BLaER1 treated with 17β-estradiol and CSF1 and Interleukin-3, amounts not matched to agents 10 nM and 100 nM (cell line): ENCODE measurements at regions not wholly inside any gene's neighbourhood (a gene's known extent, or its start where the extent isn't known, plus 50 kb on each side); places are given as distances from the start of the nearest gene placed in this dataset.

Source experiments
- H3K27ac ChIP-seq, 11 experiments: shearing (Covaris generic); formaldehyde crosslinking; 2 replicates each; pipeline ENCODE4 v1.8.1; 2022
- H3K27me3 ChIP-seq, 11 experiments: shearing (Covaris generic); formaldehyde crosslinking; 2 replicates each; pipeline ENCODE4 v1.8.1; 2022
- H3K36me3 ChIP-seq, 11 experiments: shearing (Covaris generic); formaldehyde crosslinking; 2 replicates each; pipeline ENCODE4 v1.8.1; 2022
- H3K4me1 ChIP-seq, 10 experiments: shearing (Covaris generic); formaldehyde crosslinking; 2 replicates each; pipeline ENCODE4 v1.8.1; 2022
- H3K4me2 ChIP-seq, 11 experiments: shearing (Covaris generic); formaldehyde crosslinking; 2 replicates each; pipeline ENCODE4 v1.8.1; 2022
- H3K4me3 ChIP-seq, 10 experiments: shearing (Covaris generic); formaldehyde crosslinking; 2 replicates each; pipeline ENCODE4 v1.8.1; 2022
- H3K9ac ChIP-seq, 11 experiments: shearing (Covaris generic); formaldehyde crosslinking; 2 replicates each; pipeline ENCODE4 v1.8.1; 2022
- H3K9me3 ChIP-seq, 11 experiments: shearing (Covaris generic); formaldehyde crosslinking; replicated peaks in 1 of 11; 2 replicates each; pipeline ENCODE4 v1.8.1; 2022
- H4K20me1 ChIP-seq, 11 experiments: shearing (Covaris generic); formaldehyde crosslinking; 2 replicates each; pipeline ENCODE4 v1.8.1; 2022
- Cebpa-rat ChIP-seq, 11 experiments: shearing (Covaris generic); IDR thresholded peaks; 2 replicates each; pipeline ENCODE4 v1.8.1; 2022

DNA sequence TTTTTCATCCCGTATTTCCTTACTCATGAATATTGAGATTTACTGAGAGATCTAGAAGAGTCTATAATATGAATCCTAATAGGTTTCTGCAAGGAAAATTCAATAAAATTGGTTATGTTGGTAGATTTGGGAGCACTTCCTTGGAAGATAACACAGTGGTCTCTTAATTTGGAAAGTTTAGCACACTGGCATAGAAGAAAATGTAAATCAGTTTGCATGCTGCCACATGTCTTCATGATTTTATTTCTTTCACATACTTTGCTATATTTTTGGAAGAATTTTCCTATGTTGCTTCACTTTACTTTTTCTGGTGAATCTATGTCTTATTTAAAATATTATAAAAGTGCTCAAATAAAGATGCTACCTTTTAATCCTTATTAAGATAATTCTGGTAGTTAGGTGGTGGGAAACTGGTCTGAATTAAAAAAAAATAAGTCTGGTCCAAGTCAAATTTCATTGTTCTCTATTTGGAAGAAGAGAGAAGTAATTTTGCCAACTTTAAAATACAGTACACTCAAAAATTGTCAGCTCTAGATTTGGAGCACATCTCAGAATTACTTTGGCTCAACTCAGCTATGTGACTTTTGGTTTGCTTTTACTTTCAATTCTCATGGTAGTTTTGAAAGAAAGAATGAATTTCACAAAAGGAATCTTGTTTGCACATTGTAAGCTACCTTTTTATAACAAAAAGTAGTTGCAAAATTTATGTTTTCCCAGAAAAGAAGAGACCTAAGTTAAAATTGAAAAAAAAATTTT is 197.3 kb downstream of the CENPW start:
- Histone ChIP-seq H3K36me3 (no peaks in the 10 kb centered on the region), H3K4me1 (no peaks in the 10 kb centered on the region), H3K27me3 (no peaks in the 10 kb centered on the region), H3K27ac (no peak overlapping the region), H3K9me3 (no peaks in the 10 kb centered on the region), H4K20me1 (no peaks in the 10 kb centered on the region), H3K4me3 (no peak overlapping the region), H3K9ac (no peak overlapping the region), H3K4me2 (no peak overlapping the region)
- no peak for TF ChIP-seq Cebpa-rat (IDR thresholded peaks at IDR 0.05)

DNA sequence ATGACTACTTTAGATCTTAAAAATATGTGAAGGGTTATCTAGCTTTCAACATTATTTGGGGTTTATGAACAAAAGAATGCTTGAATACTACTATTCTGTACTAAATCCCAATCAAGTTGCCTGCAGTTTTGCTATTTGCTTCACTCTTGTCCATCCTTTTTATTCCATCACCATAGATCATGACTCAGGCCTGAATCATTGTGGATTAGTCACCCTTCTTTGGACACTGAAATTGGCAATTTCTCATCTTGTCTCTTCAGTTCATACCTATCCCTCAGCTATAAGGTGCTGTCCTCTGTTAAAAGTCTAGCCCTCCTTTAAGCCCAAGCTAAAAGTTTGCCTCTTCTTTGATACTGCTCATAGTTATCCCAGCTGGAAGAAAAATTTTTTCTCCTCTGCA is 199.1 kb downstream of the CENPW start:
- Histone ChIP-seq H3K9ac (no peak overlapping the region), H3K27me3 (no peaks in the 10 kb centered on the region), H3K27ac (no peak overlapping the region), H3K4me2 (no peak overlapping the region), H3K36me3 (no peaks in the 10 kb centered on the region), H3K4me3 (no peak overlapping the region), H4K20me1 (no peaks in the 10 kb centered on the region), H3K9me3 (peaks cover 0 to under 1% (median 0%) of the 10 kb centered on the region in 11 experiments; a peak in 1 of 22 replicates), H3K4me1 (no peaks in the 10 kb centered on the region)
- no peak for TF ChIP-seq Cebpa-rat (IDR thresholded peaks at IDR 0.05)

DNA sequence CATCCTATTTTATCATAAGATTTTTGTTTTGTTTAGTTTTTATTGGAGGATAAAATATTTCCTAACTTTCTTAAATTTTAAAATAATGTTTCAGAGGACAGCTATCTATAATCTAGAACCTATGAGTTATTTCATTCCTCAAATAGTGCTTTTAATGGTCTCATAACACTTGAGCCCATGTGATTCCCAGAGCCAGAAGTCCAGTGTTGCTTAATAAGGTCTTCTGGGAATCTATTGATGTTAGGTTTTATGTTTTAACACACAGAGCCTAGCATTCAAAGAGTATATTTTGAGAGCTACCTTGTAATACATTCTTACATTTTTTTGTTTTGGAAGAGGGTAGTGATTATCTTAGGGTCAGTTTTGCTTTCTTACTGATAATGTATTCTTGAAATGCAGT is 200.2 kb downstream of the CENPW start:
- Histone ChIP-seq H4K20me1 (no peaks in the 10 kb centered on the region), H3K4me1 (no peaks in the 10 kb centered on the region), H3K4me2 (no peak overlapping the region), H3K9ac (no peak overlapping the region), H3K36me3 (no peaks in the 10 kb centered on the region), H3K27ac (no peak overlapping the region), H3K27me3 (no peaks in the 10 kb centered on the region), H3K9me3 (peaks cover 0 to 7% (median 0%) of the 10 kb centered on the region in 11 experiments; a peak in 3 of 22 replicates), H3K4me3 (no peak overlapping the region)
- TF ChIP-seq Cebpa-rat (IDR thresholded peaks at IDR 0.05), result no peak

DNA sequence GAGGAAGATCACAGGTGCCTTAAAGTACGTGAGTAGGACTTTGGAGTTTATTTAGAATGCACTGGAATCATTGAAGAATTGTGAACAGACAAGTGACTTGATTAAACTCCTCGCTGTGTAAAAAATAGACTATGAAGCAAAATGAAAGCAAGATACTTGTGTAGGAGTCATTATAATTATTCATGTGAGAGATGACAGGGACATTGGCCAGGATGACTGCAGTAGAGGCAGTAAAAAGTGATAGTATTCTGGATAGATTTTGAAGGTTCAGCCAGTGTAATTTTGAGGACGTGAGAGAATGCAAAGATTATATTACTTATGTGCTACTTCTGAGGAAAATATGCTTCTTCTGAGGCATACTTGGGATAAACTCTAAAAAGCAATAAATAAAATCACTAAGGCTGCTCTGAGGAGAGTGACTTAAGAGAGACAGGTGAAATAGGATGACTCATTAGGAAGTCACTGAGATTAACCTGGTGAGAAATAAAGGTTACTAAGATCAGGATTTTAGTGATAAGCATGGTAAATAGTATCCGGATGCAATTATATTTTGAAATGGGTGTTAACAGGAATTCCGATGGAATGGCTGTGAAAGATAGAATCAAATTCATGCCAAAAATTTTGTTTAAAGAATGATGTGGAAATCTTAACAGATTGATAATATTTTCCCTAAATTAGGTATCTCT is 202.0 kb downstream of the CENPW start:
- no peaks in the 10 kb centered on the region for H3K27me3 ChIP-seq
- TF ChIP-seq Cebpa-rat (IDR thresholded peaks at IDR 0.05), result no peak
- no peaks in the 10 kb centered on the region for H3K36me3 ChIP-seq
- no peak overlapping the region for H3K9ac ChIP-seq
- H4K20me1 ChIP-seq, result no peaks in the 10 kb centered on the region
- no peak overlapping the region for H3K4me3 ChIP-seq
- no peak overlapping the region for H3K4me2 ChIP-seq
- H3K4me1 ChIP-seq, result no peaks in the 10 kb centered on the region
- H3K9me3 ChIP-seq, result peaks cover 0 to 7% (median 0%) of the 10 kb centered on the region in 11 experiments; a peak in 3 of 22 replicates
- no peak overlapping the region for H3K27ac ChIP-seq

DNA sequence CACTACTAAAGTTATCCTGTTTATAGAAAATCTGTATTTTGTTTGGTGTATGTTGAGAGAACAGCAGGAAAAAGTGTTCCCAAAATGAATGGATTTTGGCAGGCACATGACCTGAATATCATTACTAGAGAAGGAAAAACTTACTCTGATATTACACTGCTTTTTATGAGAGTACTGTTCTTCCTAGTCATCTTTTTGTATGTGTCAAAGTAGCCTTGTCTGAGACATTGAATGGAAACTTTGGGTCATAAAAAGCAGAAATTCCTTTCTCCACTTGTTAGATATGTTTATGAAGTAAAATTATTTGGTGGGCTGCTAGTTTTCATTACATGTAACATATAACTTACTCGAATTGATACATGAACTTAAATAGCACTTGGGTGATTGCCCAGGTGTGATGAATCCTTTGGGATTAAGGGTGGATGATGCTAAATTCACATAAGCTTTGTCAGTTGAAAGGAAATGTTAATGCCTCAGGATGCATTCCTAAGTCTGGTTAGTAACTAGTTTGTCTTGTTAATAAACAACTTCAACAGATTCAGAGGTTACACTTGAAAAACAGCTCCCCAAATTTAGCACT is 206.7 kb downstream of the CENPW start:
- no peaks in the 10 kb centered on the region for H3K4me1 ChIP-seq
- H3K27ac ChIP-seq, result no peak overlapping the region
- no peak overlapping the region for H3K4me2 ChIP-seq
- H4K20me1 ChIP-seq, result no peaks in the 10 kb centered on the region
- no peak overlapping the region for H3K9ac ChIP-seq
- no peaks in the 10 kb centered on the region for H3K27me3 ChIP-seq
- no peak for TF ChIP-seq Cebpa-rat (IDR thresholded peaks at IDR 0.05)
- H3K36me3 ChIP-seq, result no peaks in the 10 kb centered on the region
- peaks cover 0 to 7% (median 0%) of the 10 kb centered on the region in 11 experiments; a peak in 3 of 22 replicates for H3K9me3 ChIP-seq
- H3K4me3 ChIP-seq, result no peak overlapping the region

DNA sequence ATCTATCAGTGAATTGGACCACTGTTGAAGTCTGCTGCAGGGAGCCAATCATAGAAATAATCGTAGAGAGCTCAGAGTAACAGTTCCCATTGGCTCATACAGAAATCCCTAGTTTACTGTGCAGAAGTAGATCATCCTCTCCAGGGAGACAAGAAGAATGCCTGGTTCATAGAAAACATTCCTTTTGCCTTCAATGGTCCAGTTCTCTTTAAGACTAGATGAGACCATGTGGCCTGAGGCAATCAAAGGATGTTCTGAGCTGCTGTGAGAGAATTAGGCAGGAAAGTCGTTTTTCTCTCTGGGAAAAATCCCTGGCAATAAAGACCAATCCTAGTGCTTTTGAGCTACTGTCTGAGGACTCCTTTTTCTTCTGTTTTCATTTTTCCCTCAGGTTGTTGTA is 208.4 kb downstream of the CENPW start:
- Histone ChIP-seq H3K4me2 (no peak overlapping the region), H3K27ac (no peak overlapping the region), H3K27me3 (no peaks in the 10 kb centered on the region), H3K9ac (no peak overlapping the region), H3K9me3 (peaks cover 0 to 7% (median 0%) of the 10 kb centered on the region in 11 experiments; a peak in 3 of 22 replicates), H3K4me3 (no peak overlapping the region), H3K36me3 (no peaks in the 10 kb centered on the region), H3K4me1 (no peaks in the 10 kb centered on the region), H4K20me1 (no peaks in the 10 kb centered on the region)
- TF ChIP-seq Cebpa-rat (IDR thresholded peaks at IDR 0.05), result no peak

DNA sequence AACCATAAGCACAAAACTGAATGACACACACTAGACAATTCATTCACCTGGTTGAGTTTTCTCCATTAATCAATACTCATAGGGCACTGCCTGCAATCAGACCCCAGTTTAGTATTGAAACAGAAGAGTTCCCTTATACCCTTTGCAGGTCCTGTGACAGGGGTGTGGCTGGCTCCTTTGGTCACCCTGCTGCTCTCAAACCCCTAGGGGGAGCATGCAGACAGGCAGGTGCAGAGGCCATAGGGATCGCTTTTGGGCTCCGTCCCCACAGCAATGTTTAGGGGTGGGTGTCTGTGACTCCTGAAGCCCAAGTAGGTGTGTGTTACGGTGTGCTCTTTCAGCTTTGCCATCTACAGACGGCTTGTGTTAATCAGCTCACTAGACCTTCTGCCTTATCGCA is 210.4 kb downstream of the CENPW start:
- no peaks in the 10 kb centered on the region for H3K9me3 ChIP-seq
- no peaks in the 10 kb centered on the region for H3K36me3 ChIP-seq
- no peak for TF ChIP-seq Cebpa-rat (IDR thresholded peaks at IDR 0.05)
- no peak overlapping the region for H3K4me3 ChIP-seq
- H3K27me3 ChIP-seq, result no peaks in the 10 kb centered on the region
- no peaks in the 10 kb centered on the region for H4K20me1 ChIP-seq
- no peaks in the 10 kb centered on the region for H3K4me1 ChIP-seq
- no peak overlapping the region for H3K9ac ChIP-seq
- no peak overlapping the region for H3K27ac ChIP-seq
- no peak overlapping the region for H3K4me2 ChIP-seq

DNA sequence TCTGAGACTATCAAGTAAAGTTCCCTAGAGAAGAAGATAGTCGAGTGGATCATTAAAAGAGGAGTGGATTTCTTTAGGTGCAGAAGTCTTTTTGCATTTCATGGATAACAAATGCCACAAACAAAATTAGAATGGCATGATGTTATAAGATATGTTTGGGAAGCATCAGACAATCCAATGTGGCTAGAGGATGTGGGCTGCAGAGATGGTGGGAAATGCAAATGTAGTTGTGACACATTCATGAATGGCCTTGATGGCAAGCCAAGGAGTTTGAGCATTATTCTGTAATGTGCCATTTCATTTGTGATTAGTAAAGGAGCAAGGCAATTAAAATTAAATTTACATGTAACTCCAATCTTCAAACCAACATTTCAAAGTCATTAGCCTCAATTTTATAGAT is 211.9 kb downstream of the CENPW start:
- no peaks in the 10 kb centered on the region for H3K36me3 ChIP-seq
- H3K4me3 ChIP-seq, result no peak overlapping the region
- H3K27ac ChIP-seq, result no peak overlapping the region
- no peak overlapping the region for H3K9ac ChIP-seq
- H4K20me1 ChIP-seq, result no peaks in the 10 kb centered on the region
- no peak for TF ChIP-seq Cebpa-rat (IDR thresholded peaks at IDR 0.05)
- H3K4me2 ChIP-seq, result no peak overlapping the region
- H3K27me3 ChIP-seq, result no peaks in the 10 kb centered on the region
- H3K9me3 ChIP-seq, result peaks cover 0 to under 1% (median 0%) of the 10 kb centered on the region in 11 experiments; a peak in 1 of 22 replicates
- H3K4me1 ChIP-seq, result no peaks in the 10 kb centered on the region

DNA sequence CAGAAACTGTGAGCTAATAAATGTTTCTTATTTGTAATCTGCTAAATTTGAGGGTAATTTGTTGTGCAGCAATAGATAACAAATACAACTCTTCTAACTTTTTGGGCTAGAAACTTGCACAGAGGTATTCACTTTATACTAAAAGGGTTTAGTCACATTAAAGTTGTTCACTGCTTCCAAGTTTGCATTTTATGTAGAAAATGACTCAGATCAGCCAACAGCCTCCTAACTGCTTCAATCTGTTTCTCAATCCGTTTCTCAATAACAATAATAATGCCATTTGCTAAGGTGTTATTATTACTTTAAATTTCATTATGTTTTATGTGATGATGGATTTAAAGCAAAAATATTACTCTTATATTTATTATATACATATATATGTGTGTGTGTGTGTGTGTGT is 213.9 kb downstream of the CENPW start:
- Histone ChIP-seq H3K27me3 (no peaks in the 10 kb centered on the region), H3K4me2 (no peak overlapping the region), H3K36me3 (no peaks in the 10 kb centered on the region), H3K9ac (no peak overlapping the region), H3K9me3 (peaks cover 0 to 11% (median 3%) of the 10 kb centered on the region in 11 experiments; a peak in 13 of 22 replicates), H3K27ac (no peak overlapping the region), H4K20me1 (no peaks in the 10 kb centered on the region), H3K4me3 (no peak overlapping the region), H3K4me1 (no peaks in the 10 kb centered on the region)
- no peak for TF ChIP-seq Cebpa-rat (IDR thresholded peaks at IDR 0.05)
